Stimulated activated CD4-positive, alpha-beta T cell treated with anti-CD3 and anti-CD28 coated beads, Interleukin-2, amount 100 ng/mL, for 48 hours (primary cell): ENCODE measurements at regions not wholly inside any gene's neighbourhood (a gene's known extent, or its start where the extent isn't known, plus 50 kb on each side); places are given as distances from the start of the nearest gene placed in this dataset.
"Not testable (repeated sequence)": the region's sequence is repeated elsewhere in the genome, so short reads cannot be mapped to it uniquely, and the experiment has no call there.

Experiments used
- DNase-seq, 2 donors: peaks; one replicate each; pipeline ENCODE4 v3.0.0-alpha.2; 2020

GRCh38 chr10:30696416-30697185 is 67.0 kb upstream of the LYZL2 start:
- DNase-seq: not testable (repeated sequence)

GRCh38 chr10:30695481-30696236 is 66.1 kb upstream of the LYZL2 start:
- DNase-seq: peak; percentile 58 to 63

- no peak for DNase-seq
Measured at GRCh38 chr10:30694518-30695228, 65.1 kb upstream of the LYZL2 start.

GRCh38 chr10:30691639-30692015 is 62.1 kb upstream of the LYZL2 start:
- no peak for DNase-seq

GRCh38 chr10:30690948-30691638 is 61.5 kb upstream of the LYZL2 start:
- DNase-seq: not testable (repeated sequence)

GRCh38 chr10:30688456-30688855 is 58.9 kb upstream of the LYZL2 start:
- no peak for DNase-seq

- peak; percentile 88 to 93 for DNase-seq
Measured at GRCh38 chr10:30687698-30688213, 58.2 kb upstream of the LYZL2 start.

- DNase-seq: no peak
Measured at GRCh38 chr10:30686708-30687107, 57.2 kb upstream of the LYZL2 start.

- DNase-seq: no peak
Measured at GRCh38 chr10:30683496-30683895, 53.9 kb upstream of the LYZL2 start.

GRCh38 chr10:30682377-30683199 is 53.0 kb upstream of the LYZL2 start:
- peak in 1 of 2 donors; percentile 69 for DNase-seq

- no peak for DNase-seq
Measured at GRCh38 chr10:30680908-30681307, 51.4 kb upstream of the LYZL2 start.
